HepG2 (cell line): ENCODE measurements at regions not wholly inside any gene's neighbourhood (a gene's known extent, or its start where the extent isn't known, plus 50 kb on each side); places are given as distances from the start of the nearest gene placed in this dataset.

Source experiments
- ATAC-seq: fragments of 200-7000 bp; cut with Tn5 transposase; 3 replicates; pipeline ENCODE4 v1.9.1; 2020; ENCODE audit warnings: mild to moderate bottlenecking, moderate library complexity
- BruUV-seq: library from RNA; stranded (reverse); fragments of 400-500 nt; replicated peaks from 2 replicates; lab custom pipeline; 2021; lab: Mats Ljungman, UMichigan
- CTCF ChIA-PET: fragments of 300-600 bp; formaldehyde crosslinking; extraction: SDS; loops from one replicate; lab custom pipeline; 2021; ENCODE audit warnings: low total read pairs, inconsistent platforms, low intra/inter-chr PET ratio; lab: Yijun Ruan, JAX
- POLR2A ChIA-PET: fragments of 350-600 bp; sonication (Branson Sonifier 250); formaldehyde crosslinking; loops from one replicate; lab custom pipeline; 2020; ENCODE audit warnings: antibody characterized with exemption, inconsistent platforms; lab: Yijun Ruan, JAX
- DNase-seq: peaks from one replicate; pipeline ENCODE4 v3.0.0-alpha.2; 2015; ENCODE audit warnings: low spot score
- FAIRE-seq: peaks from 3 replicates; lab custom pipeline; 2011; peaks lifted over from hg19 to GRCh38; lab: Jason Lieb, UNC
- H2AFZ ChIP-seq: one replicate; pipeline ENCODE4 v1.6.1; 2011; ENCODE audit warnings: low read length, inconsistent platforms
- H3K27ac ChIP-seq: fragments of 300-600 bp; 3 replicates; pipeline ENCODE4 v1.8.0; 2011; ENCODE audit warnings: mixed run types, mild to moderate bottlenecking, mixed read lengths, low read length, inconsistent platforms; ENCODE audit not compliant: insufficient read depth; ENCODE audit errors: extremely low read length
- H3K27me3 ChIP-seq, 2 experiments: fragments of 200-600 bp in 1 of 2; 2 replicates in 1 of 2; 3 replicates in 1 of 2; pipeline versions ENCODE4 v1.6.0 to v1.8.0; 2011; ENCODE audit warnings: low read length in 2 of 2, mild to moderate bottlenecking in 2 of 2, moderate library complexity in 2 of 2, inconsistent platforms in 1 of 2; ENCODE audit not compliant: insufficient read depth in 2 of 2, control insufficient read depth in 1 of 2
- H3K36me3 ChIP-seq, 2 experiments: fragments of 200-600 bp in 1 of 2; replicated peaks in 1 of 2; 2 replicates in 1 of 2; 3 replicates in 1 of 2; pipeline versions ENCODE4 v1.5.1 to v1.8.0; 2011; ENCODE audit warnings: low read length in 2 of 2, inconsistent platforms in 1 of 2; ENCODE audit not compliant: insufficient read depth in 2 of 2, control insufficient read depth in 1 of 2
- H3K4me1 ChIP-seq: 2 replicates; pipeline ENCODE4 v1.5.1; 2012; ENCODE audit warnings: low read length, inconsistent platforms; ENCODE audit not compliant: insufficient read depth
- H3K4me2 ChIP-seq: 2 replicates; pipeline ENCODE4 v1.6.0; 2011; ENCODE audit warnings: low read depth, low read length, inconsistent platforms
- H3K4me3 ChIP-seq, 3 experiments: fragments of 200-600 bp in 1 of 3; sonication (generic), shearing (Covaris generic) in 1 of 3; replicated peaks in 1 of 3; 2 replicates each; pipeline ENCODE4 v1.5.1; 2011 to 2016; ENCODE audit warnings: low read length in 3 of 3, inconsistent platforms in 2 of 3, low read depth in 2 of 3, mild to moderate bottlenecking in 2 of 3, control low read depth in 1 of 3, mixed read lengths in 1 of 3; ENCODE audit not compliant: insufficient read depth in 1 of 3
- H3K79me2 ChIP-seq: one replicate; pipeline ENCODE4 v1.6.1; 2011; ENCODE audit warnings: low read length, inconsistent platforms; ENCODE audit not compliant: insufficient read depth
- H3K9ac ChIP-seq: 2 replicates; pipeline ENCODE4 v1.6.0; 2011; ENCODE audit warnings: mild to moderate bottlenecking, low read depth, low read length, inconsistent platforms; ENCODE audit not compliant: insufficient read depth
- H3K9me3 ChIP-seq: 2 replicates; pipeline ENCODE4 v1.5.1; 2012; ENCODE audit warnings: mild to moderate bottlenecking, low read length
- H4K20me1 ChIP-seq: 2 replicates; pipeline ENCODE4 v1.6.0; 2011; ENCODE audit warnings: inconsistent platforms, mild to moderate bottlenecking, low read length, moderate library complexity; ENCODE audit not compliant: insufficient read depth
- ARHGAP35 ChIP-seq: sonication (generic); formaldehyde crosslinking; IDR thresholded peaks from 2 replicates; pipeline ENCODE4 v1.9.0; 2022; ENCODE audit warnings: mild to moderate bottlenecking, inconsistent platforms, moderate library complexity, missing genetic modification reagents, borderline replicate concordance
- HHEX ChIP-seq: IDR thresholded peaks from 2 replicates; pipeline ENCODE4 v1.6.1; 2016; ENCODE audit warnings: control low read depth
- NCOA2 ChIP-seq: sonication (generic); formaldehyde crosslinking; IDR thresholded peaks from 2 replicates; pipeline ENCODE4 v1.8.0; 2022; ENCODE audit warnings: inconsistent platforms
- PHF8 ChIP-seq: sonication (generic); formaldehyde crosslinking; IDR thresholded peaks from 2 replicates; pipeline ENCODE4 v1.5.0; 2020; ENCODE audit warnings: missing genetic modification reagents
- SIN3B ChIP-seq: fragments of 150-350 bp; IDR thresholded peaks from 2 replicates; pipeline ENCODE4 v1.6.1; 2014; ENCODE audit warnings: low read length
- SIX4 ChIP-seq: sonication (generic); formaldehyde crosslinking; IDR thresholded peaks from 2 replicates; pipeline ENCODE4 v1.4.0; 2020; ENCODE audit warnings: missing genetic modification reagents
- SNAI1 ChIP-seq: sonication (generic); formaldehyde crosslinking; IDR thresholded peaks from 2 replicates; pipeline ENCODE4 v1.5.0; 2020; ENCODE audit warnings: mild to moderate bottlenecking, missing genetic modification reagents, borderline replicate concordance
- ZBTB20 ChIP-seq: sonication (generic); formaldehyde crosslinking; IDR thresholded peaks from 2 replicates; pipeline ENCODE4 v1.8.1; 2023; ENCODE audit warnings: missing genetic modification reagents, low read depth, mild to moderate bottlenecking, borderline replicate concordance
- ZNF138 ChIP-seq: sonication (generic); formaldehyde crosslinking; IDR thresholded peaks from 2 replicates; pipeline ENCODE4 v1.5.0; 2020; ENCODE audit warnings: mild to moderate bottlenecking, low read depth, missing genetic modification reagents
- ZNF264 ChIP-seq: sonication (generic); formaldehyde crosslinking; IDR thresholded peaks from 2 replicates; pipeline ENCODE4 v1.4.0; 2020; ENCODE audit warnings: missing genetic modification reagents
- ZNF766 ChIP-seq: sonication (generic); formaldehyde crosslinking; IDR thresholded peaks from 2 replicates; pipeline ENCODE4 v1.5.0; 2020; ENCODE audit warnings: missing genetic modification reagents, borderline replicate concordance
- WGBS: methylation state at CpG from one replicate; pipeline ENCODE4 v1.1.6; 2017; ENCODE audit warnings: low lambda C conversion rate; 5-methylcytosine and 5-hydroxymethylcytosine counted together
- in situ Hi-C: cut with HindIII; loops from 2 replicates; pipeline ENCODE4 v1.10.0; 2017; ENCODE audit warnings: low pct_unique_long_range_greater_than_20kb; ENCODE audit not compliant: extremely low pct_ligation_motif_present
- intact Hi-C: fragments of 100-400 bp; cut with micrococcal nuclease; formaldehyde crosslinking; loops from one replicate; pipeline ENCODE4 v1.10.0; 2022; ENCODE audit not compliant: unreplicated experiment
- TF ChIP-seq, protein P1 (sequence below): sonication (generic); formaldehyde crosslinking; IDR thresholded peaks from 2 replicates; pipeline ENCODE4 v1.9.0; 2021; ENCODE audit warnings: mild to moderate bottlenecking, missing genetic modification reagents

DNA sequence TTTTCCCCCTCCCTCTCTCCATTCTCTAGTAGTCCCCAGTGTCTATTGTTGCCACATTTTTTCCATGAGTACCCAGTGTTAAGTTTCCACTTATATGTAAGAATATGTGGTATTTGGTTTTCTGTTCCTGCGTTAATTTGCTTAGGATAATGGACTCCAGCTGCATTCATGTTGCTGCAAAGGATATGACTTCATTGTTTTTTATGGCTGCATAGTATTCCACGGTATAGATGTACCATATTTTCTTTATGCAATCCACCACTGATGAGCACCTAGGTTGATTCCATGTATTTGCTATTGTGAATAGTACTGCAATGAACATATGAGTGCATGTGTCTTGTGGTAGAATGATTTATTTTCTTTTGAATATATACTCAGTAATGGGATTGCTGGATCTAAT lies 77.4 kb upstream of the MEGF10 start:
- H3K9me3 ChIP-seq, result no peaks in the 10 kb centered on the region
- H3K9ac ChIP-seq, result no peak overlapping the region
- intact Hi-C loops, result no loop called here
- H3K4me3 ChIP-seq, result no peak overlapping the region
- H2AFZ ChIP-seq, result no peak overlapping the region
- H3K4me2 ChIP-seq, result no peak overlapping the region
- H3K27ac ChIP-seq, result no peak overlapping the region
- ATAC-seq (no peak), DNase-seq (no peak), FAIRE-seq (no peak)
- CTCF ChIA-PET, result no interaction called here
- in situ Hi-C loops, result no loop called here
- no peaks in the 10 kb centered on the region for H3K36me3 ChIP-seq
- no peaks in the 10 kb centered on the region for H4K20me1 ChIP-seq
- H3K4me1 ChIP-seq, result no peaks in the 10 kb centered on the region
- POLR2A ChIA-PET, result no interaction called here
- H3K79me2 ChIP-seq, result no peaks in the 10 kb centered on the region
- WGBS, result 5% methylated on average over 2 of the region's 2 CpGs
- no peaks in the 10 kb centered on the region for H3K27me3 ChIP-seq
- no TSS peak for BruUV-seq
- no peak for TF ChIP-seq ZBTB20 (CRISPR knock-in tag)
- no peak for TF ChIP-seq ZNF766
- no peak for TF ChIP-seq SIX4 (CRISPR knock-in tag)
- TF ChIP-seq ZNF138 (CRISPR knock-in tag), result no peak
- TF ChIP-seq PHF8 (CRISPR knock-in tag), result no peak
- no peak for TF ChIP-seq NCOA2 (CRISPR knock-in tag)
- TF ChIP-seq, protein P1, sequence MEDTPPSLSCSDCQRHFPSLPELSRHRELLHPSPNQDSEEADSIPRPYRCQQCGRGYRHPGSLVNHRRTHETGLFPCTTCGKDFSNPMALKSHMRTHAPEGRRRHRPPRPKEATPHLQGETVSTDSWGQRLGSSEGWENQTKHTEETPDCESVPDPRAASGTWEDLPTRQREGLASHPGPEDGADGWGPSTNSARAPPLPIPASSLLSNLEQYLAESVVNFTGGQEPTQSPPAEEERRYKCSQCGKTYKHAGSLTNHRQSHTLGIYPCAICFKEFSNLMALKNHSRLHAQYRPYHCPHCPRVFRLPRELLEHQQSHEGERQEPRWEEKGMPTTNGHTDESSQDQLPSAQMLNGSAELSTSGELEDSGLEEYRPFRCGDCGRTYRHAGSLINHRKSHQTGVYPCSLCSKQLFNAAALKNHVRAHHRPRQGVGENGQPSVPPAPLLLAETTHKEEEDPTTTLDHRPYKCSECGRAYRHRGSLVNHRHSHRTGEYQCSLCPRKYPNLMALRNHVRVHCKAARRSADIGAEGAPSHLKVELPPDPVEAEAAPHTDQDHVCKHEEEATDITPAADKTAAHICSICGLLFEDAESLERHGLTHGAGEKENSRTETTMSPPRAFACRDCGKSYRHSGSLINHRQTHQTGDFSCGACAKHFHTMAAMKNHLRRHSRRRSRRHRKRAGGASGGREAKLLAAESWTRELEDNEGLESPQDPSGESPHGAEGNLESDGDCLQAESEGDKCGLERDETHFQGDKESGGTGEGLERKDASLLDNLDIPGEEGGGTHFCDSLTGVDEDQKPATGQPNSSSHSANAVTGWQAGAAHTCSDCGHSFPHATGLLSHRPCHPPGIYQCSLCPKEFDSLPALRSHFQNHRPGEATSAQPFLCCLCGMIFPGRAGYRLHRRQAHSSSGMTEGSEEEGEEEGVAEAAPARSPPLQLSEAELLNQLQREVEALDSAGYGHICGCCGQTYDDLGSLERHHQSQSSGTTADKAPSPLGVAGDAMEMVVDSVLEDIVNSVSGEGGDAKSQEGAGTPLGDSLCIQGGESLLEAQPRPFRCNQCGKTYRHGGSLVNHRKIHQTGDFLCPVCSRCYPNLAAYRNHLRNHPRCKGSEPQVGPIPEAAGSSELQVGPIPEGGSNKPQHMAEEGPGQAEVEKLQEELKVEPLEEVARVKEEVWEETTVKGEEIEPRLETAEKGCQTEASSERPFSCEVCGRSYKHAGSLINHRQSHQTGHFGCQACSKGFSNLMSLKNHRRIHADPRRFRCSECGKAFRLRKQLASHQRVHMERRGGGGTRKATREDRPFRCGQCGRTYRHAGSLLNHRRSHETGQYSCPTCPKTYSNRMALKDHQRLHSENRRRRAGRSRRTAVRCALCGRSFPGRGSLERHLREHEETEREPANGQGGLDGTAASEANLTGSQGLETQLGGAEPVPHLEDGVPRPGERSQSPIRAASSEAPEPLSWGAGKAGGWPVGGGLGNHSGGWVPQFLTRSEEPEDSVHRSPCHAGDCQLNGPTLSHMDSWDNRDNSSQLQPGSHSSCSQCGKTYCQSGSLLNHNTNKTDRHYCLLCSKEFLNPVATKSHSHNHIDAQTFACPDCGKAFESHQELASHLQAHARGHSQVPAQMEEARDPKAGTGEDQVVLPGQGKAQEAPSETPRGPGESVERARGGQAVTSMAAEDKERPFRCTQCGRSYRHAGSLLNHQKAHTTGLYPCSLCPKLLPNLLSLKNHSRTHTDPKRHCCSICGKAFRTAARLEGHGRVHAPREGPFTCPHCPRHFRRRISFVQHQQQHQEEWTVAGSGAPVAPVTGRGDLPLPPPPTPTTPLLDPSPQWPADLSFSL (CRISPR knock-in tag), result no peak
- no peak for TF ChIP-seq SIN3B
- no peak for TF ChIP-seq HHEX (CRISPR knock-in tag)
- TF ChIP-seq ARHGAP35 (CRISPR knock-in tag), result no peak
- no peak for TF ChIP-seq SNAI1 (CRISPR knock-in tag)
- no peak for TF ChIP-seq ZNF264 (CRISPR knock-in tag)
